Glomerular visceral epithelial cell (primary cell): ENCODE measurements at regions not wholly inside any gene's neighbourhood (a gene's known extent, or its start where the extent isn't known, plus 50 kb on each side); places are given as distances from the start of the nearest gene placed in this dataset.
"Not testable (repeated sequence)": the region's sequence is repeated elsewhere in the genome, so short reads cannot be mapped to it uniquely, and the experiment has no call there.

Source experiments
- DNase-seq: peaks from one replicate; pipeline ENCODE4 v3.0.0-alpha.2; 2016; ENCODE audit errors: extremely low spot score

DNA sequence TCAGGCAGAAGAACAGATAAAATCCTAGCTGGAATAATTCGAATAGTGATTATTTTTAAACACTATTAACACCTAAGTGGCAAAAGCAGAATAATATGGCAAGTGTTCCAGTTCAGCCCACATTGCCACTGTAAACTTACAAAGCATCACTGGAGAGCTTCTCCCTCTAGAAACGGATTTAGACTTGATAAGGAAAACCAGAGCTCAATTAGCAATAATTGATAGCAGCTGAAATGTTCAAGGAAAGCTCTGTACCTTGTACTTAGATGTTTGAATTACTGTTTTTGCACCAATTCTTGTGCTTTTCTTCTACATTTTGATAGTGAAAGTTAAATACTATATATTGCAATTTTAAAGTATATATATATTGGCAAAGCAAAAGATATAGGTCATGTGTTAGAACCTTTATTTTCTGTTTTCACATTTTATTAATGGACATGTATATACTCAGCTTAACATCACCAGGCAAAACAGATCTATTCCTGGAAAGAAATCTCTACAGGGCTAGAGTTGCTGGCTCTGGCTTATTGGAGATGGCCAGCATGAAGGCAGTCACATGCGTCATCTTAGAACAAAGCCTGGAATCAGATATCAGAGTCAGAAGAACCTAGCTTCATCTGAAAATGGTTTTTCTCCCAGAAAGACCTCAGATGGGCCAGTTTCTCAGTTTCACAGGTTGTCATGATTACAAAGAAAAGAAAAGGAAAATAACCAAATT is 149.1 kb upstream of the CTAGE1 start:
- DNase-seq: no peak

DNA sequence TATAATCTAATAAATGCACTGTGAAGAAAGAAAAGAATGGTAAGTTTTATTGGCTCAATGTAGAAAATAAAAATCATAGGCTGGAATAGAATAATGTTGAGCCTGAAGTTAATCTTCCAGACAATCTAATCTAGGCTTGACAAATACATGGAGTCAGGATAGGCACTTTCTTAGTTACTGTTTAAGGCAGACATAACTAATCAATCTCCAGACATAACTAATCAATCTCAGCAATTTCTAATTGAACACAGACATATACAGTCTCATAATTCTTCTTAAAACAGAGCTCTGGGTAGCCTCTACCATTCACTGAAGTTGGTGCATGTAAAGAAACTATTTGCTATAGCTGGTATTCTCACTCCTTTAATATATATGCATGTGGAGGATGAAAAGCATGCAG is 150.1 kb upstream of the CTAGE1 start:
- no peak for DNase-seq

DNA sequence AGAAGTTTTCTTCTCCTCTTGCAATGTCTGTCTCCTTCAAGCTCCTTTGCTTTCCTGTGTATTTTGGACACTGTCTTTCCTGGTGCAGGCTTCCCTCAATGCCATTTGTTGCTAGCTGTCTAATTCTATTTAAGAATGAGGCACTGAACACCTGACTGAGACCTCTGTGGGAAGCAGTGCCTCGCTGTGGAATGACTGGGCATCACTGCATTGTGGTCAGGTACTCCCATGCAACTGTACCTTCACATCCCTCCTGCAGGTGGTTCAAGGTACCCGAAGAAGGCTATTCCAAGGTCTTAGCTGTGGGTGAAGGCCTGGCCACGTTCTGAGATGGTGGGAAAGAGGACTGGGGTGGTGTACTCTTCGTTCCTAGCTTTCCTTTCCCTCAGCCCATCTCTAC is 152.8 kb upstream of the CTAGE1 start:
- DNase-seq: no peak

DNA sequence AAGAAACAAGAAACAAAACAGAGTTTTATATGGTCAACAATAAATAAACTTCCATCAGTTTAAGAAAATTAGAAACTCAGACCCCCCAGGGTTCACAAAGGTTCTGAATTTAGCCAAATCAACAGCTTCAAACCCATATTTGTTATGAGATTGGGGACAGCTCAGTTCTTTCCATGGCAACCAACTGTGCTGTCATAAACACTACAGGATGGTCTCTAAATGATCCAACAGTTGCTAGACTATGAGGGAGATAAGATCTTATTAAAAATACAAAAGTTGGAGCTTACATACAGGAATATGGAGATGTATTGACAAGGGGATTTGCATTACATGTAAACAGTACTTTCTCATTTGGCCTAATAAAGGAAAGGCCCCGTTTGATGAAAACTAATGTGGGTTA is 154.6 kb upstream of the CTAGE1 start:
- DNase-seq: no peak

DNA sequence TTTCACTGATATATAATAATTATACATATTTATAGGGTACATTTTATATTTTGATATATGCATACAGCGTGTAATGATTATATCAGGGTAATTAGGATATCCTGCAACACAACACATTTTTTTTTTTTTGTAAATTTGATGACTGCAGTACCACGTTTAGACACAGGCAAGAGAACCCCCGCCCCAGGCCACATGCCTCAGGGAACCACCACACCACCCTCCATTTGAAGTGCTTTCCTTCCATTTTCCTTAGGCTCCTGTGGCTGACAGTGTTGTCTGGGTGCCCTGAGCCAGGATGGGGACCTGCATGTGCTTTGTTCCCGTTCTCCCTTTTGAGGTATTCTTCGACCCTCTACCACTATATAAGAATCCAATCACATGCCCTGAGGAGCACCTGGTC is 161.6 kb upstream of the CTAGE1 start:
- no peak for DNase-seq

DNA sequence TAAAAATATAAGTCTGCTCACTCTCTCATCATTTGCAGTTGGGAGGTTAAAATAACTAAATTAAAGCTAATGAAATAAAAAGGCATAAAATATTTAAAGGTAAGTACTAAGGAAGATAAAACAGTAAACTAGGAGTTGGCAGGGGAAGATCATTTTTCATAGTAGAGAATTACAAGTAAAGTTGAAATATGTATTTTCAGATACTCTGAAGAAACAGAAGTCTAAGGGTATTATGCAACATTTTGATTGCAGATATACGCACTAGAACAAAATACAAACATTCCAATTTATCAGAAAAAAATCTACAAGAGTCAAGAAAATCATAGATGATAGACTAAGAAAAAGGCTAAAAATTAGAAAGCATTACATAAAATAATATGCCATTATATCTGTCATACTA is 167.6 kb upstream of the CTAGE1 start:
- DNase-seq: no peak

DNA sequence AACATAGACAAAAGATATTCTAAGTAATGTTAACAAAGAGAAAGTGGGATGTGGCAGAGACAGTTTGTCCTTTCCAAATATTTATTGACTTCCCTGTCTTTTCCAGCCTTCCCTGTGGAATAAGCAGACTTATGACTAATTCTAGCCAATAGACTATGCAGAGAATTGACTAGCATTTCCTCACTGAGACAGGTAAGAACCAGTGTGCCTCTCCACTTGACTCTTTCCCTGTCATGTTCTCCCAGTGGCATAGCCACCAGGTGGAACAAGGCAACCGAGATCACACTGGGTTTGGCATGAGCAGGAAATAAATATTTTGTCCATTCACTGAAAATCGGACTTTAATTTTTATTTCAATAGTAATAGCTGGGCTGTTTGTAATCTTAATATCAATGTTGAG is 168.1 kb upstream of the CTAGE1 start:
- no peak for DNase-seq

DNA sequence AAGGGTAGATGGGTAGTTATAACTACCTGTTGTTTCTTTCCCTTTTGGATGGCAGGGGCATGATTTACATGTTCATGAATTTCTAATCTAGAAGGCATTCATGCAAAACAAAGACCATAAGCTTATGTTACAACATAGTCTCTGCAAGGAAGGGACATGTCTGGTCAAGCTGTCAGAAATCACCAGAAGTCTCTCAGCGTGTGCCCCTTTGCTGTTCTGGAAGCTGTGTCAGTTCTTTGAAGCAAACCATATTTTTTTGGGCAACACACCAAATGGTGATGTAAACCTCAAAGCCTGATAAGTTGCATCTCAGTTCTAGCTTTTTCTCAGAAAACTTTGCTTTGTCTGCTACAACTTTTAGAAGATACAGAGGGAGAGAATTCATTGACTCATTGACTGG is 173.5 kb upstream of the CTAGE1 start:
- DNase-seq: peak; percentile 29

DNA sequence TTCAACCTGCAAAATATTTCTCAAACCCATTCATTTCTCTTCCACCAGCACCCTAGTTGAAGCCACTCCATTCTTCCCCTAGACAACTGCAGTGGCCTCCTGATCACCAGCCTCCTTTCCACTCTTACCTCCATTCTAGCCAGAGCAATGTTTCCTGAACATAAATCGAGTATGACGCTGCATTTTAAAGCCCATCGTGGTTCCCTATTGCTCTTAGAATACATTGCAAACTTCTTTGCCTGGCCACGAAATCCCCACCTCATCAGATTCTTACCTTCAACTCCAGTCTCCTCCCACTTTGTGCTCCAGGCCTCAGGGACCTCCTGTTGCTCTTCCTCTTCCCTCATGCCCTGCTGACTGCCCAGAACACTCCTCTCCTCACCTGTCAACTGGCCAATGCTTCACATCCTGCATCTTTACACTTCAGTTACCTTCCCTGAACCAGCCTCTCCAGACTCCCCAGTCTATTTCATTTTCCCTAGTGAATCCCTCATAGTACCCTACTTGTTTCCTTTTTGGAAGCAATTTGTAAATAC is 176.5 kb upstream of the CTAGE1 start:
- no peak for DNase-seq

DNA sequence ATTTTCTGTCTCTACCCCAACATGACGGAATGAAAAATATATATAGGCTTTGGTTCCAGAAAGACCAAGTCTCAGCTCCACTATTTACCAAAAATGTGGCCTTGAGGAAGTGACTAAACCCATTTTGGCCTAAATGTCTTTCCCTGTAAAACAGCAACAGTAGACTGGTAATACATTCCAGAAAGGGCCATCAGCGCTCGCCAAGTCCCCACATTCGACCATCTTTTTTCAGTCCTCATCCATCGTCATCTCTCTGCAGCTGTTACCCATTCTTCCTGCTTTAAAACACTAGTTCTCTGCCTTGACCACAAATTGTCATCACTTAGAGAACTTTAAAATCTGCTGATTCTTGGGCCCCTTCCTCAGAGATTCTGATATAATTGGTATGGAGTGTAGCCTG is 183.8 kb upstream of the CTAGE1 start:
- no peak for DNase-seq

DNA sequence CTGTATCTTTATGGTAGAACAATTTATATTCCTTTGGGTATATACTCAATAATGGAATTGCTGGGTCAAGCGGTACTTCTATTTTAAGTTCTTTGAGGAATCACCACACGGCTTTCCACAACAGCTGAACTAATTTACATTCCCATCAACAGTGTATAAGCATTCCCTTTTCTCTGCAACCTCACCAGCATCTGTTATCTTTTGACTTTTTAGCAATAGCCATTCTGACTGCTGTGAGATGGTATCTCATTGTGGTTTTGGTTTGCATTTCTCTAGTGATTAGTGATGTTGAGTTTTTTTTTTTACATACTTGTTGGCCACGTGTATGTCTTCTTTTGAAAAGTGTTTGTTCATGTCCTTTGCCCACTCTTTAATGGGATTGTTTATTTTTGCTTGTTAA is 184.7 kb upstream of the CTAGE1 start:
- not testable (repeated sequence) for DNase-seq

DNA sequence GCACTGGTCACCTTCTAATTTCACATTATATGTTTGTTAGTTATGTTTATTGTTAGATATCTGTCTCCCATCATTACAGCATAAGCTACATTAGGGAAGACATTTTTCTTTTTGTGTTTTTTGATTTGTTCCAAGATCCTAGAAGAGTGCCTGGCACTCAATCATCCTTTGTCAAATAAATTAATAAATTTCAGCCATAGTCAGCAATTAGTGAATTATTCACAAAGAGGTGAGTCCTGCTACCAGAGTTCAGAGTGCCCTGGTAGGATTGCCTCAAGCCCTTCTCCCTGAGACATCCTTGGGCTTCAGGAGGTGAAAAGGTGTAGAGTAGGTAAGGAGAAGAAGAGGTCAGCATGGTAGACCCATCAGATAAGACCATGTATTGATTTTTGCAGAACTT is 186.2 kb upstream of the CTAGE1 start:
- DNase-seq: no peak

DNA sequence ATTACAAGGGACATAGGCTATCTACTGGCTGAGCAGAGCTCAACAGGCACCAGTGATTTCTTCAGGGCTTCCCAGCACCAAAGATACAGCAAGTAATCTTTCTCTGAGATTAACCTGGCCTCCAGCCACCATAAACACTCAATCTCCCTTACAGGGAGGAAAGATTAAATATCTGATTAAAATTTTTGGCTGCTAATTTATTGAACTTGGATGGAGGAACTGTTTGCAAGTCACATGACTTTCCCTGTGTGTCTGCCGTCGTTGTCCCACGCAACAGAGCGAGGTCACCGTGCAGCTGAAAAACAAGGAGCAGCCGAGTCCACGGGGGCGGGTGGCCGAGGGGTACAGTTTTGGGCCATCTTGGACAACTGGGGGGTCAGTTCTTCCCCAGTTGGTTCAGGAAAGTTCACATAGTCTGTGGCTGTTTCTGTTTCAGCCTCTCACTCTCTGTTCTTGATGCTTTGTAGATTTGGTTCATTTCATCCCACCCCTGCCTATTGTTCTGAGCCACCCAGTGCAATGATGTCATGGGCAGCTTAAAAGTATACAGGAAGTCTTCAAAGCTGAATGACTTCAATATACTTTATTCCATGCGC is 186.8 kb upstream of the CTAGE1 start:
- DNase-seq: no peak

DNA sequence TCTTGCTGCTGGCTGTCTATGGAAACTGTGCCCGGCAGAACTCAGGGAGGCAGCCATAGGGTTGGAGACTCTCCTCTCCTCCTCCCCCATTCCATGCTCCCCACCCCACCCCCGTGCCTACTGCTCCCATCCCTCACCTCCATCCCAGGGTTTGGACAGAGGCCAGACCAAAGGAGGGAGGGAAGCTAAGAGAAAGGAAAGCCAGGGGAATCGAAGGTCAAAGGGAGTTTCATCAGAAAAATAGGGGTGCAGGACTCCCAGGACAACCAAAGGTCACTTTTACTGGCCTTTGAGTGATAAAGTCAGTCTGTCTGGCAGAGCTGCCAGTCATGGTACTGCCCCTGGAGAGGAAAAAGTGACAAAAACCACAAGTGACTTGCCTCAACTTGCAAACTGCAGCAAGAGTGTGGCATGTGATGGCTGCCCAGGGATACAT is 187.3 kb upstream of the CTAGE1 start:
- no peak for DNase-seq

DNA sequence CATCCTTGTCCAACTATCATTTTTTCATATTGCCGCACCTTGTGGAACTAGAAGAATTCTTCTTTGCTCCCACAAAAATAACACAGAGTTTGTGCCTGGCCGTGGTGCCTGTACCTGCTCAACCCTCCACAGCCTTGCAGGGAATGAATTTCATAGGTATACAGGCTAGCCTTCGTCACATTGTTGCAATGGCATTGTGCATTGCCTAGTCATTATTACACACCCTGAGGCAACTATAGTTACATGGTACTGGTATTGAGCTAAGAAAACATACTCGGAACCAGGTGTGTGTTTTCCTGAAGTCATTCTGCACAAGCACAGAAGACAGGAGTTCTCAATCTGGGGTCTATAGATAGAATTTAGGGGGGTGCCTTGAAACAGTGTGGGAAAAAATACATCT is 188.0 kb upstream of the CTAGE1 start:
- DNase-seq: no peak

DNA sequence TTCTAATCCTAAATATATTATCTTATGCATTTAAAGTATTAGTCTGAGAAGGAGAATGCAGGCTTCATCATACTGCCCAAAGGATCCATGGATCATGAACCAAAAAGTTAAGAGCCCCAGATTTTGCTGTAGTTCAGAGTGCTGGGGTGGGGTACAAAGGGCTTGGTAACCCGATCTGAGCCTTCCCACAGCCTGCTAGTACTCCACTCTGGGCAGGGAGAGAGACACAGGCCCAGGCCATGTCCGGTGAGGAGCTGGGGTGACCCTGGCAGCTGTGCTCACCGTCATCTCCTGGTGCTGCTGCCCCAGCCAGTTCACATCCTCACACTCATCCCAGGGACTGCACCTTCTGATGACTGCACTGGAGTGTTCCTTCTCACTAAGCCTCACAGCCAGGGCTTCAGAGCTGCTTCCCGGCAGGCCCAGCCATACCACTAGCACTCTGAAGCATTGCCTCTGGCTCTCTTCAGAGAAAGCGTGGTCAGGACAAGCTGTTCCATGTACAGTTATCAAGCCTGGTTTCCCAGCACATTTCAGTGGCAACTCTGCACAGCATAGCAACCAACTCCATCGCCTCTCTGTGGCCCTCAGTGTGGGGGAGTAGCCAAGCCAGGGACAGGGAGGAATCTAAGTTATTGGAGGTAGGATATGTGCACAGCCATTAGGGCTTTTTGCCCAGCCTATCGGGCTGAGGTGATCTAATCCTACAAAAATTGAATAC is 189.0 kb upstream of the CTAGE1 start:
- DNase-seq: peak; percentile 40

DNA sequence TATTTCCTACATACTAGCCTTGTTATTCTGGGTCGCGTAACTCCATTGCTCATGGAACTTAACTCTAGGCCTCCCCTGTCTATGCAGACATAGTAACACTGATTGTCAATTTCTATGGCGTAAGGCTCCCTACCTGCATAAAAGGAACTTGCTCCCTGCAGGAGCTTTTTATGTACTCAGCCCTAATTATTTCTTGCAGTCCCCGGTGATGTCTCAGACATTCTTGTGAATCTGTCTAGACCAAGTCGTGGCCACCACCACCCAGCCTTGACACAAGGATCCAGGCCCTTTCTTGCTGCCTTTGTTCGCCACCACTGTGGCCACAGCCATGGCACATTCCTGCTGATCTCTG is 189.5 kb upstream of the CTAGE1 start:
- DNase-seq: no peak

DNA sequence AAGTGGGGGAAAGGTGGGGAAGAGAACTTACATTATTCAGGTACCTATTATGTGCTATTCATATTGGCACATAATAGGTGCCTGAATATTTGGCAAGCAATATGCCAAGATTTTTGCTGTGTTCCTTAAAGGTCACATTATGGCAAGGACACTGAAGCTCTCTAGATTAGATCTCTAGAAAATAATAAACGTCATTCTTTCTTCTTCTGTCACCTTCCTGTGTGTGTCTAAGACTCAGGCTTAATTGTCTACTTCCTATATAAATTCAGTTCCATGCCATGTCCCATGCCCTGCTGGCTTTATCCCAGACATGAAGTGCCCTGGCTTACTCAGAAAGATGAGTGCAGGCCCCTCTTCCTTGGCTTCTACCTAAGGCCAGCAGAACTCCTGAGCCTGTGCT is 191.1 kb upstream of the CTAGE1 start:
- peak; percentile 6 for DNase-seq

DNA sequence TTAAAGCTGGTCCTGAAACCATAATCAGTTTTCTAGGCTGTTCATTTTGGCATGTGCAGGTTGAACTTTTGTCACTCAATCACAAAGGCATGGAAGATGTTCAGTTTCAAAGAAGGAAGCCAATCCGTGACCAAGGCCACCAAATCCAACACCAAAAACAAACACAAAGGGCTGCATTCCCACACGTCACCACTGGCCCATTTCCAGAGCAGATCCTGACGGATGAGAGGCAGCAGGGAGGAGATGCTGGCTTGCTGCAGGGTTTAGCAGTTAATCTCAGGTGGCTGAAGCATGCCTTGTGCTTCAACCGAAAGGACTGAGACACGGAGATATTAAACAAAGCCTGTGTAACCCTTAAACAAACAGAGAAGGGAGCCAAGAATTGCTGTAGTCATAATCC is 191.9 kb upstream of the CTAGE1 start:
- no peak for DNase-seq

DNA sequence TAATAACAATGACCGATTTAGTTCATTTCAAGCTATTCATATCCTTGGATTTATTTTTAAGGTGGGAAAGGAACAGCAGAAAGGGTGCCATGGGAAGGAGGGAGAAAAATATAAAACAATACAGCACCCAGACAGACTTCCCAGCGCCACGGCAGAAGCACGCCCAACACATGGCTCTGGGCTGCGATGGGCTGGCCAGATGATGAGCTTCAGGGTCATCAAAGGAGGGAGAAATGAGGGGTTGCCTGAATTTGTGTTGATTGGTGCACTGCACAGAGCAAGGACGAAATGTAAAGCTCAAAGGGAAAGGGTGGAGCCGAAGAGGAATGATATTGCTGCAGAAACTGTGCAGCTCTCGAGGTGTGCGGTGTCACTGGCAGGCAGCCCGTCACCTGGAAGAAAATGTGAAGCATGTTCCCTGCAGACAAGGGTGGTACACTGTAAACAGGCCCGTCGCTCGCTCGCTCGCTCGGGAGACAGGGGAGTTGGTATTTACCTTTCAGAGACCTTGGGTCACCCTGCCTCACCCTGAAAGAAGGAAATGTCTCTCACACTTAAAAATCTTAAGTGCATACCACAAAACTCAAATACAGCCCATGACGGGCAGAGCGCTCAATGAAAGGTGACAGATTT is 195.5 kb upstream of the CTAGE1 start:
- no peak for DNase-seq

DNA sequence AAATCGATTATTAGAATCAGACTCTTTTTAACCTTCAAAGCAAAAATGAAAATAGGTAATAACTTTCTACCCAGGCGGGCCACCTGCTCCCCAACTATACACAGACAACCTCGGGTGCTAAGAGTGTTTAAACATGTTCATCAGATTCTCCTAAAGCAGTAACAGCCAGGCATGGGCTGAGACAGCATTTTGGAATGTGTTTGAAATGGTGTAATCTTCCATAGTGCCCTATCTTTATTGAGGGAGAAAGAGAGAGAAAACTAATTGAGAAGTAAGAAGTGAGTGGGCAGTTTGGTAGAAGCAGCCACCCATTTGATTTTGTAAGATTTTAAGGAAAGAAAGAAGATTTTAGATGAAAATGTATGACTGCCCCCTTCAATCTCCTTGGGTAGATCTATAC is 196.1 kb upstream of the CTAGE1 start:
- no peak for DNase-seq

DNA sequence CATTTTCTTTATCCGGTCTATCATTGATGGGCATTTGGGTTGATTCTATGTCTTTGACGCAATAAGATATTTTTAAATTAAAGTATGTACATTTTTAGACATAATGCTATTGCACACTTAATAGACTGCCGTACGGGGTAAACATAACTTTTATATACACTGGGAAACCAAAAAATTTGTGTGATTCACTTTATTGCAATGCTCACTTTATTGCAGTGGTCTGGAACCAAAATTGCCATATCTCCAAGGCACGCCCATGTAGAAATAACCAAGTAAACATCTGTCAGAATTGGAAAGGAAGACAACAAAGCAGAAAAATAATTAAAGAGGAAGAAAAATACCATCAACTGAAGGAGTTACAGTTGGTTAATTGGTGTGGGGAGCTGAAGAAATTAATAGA is 205.8 kb upstream of the CTAGE1 start:
- DNase-seq: no peak

DNA sequence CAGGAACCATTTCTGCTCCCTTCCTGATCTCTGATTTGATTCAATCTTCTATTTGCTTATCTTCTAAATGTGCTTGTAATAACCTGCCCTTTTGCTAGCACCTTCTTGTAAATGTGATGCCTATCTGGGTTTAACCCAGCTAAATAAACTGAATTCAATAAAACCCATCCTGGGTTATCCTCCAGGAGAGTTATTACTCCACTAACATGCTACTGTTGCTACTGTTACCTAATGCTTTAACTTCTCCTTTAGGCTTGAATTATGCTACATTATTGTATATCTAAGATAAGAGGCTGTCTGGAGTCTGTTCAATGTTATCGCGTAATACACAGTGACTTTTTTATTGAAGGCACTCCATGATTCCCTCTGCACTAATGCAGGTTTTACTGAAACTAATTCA is 206.5 kb upstream of the CTAGE1 start:
- DNase-seq: no peak
